ENCODE measurements at regions not wholly inside any gene's neighbourhood (a gene's known extent, or its start where the extent isn't known, plus 50 kb on each side); places are given as distances from the start of the nearest gene placed in this dataset.
"Not testable (repeated sequence)": the region's sequence is repeated elsewhere in the genome, so short reads cannot be mapped to it uniquely, and the experiment has no call there.

GRCh38 chr11:90646706-90647105, 423.9 kb upstream of the CHORDC1 start:
- no peak for DNase-seq (ENCODE audit: low spot score)

- DNase-seq (ENCODE audit: low spot score): no peak
Observed at GRCh38 chr11:90646266-90646665, 423.4 kb upstream of the CHORDC1 start.

- no peak for DNase-seq (ENCODE audit: low spot score)
Observed at GRCh38 chr11:90639461-90639993, 416.7 kb upstream of the CHORDC1 start.

GRCh38 chr11:90635886-90636285, 413.0 kb upstream of the CHORDC1 start:
- no peak for DNase-seq (ENCODE audit: low spot score)

GRCh38 chr11:90635151-90635550, 412.3 kb upstream of the CHORDC1 start:
- no peak for DNase-seq (ENCODE audit: low spot score)

- DNase-seq (ENCODE audit: low spot score): no peak
Observed at GRCh38 chr11:90630176-90630575, 407.3 kb upstream of the CHORDC1 start.

GRCh38 chr11:90629229-90629806, 406.5 kb upstream of the CHORDC1 start:
- DNase-seq (ENCODE audit: low spot score): no peak

- no peak for DNase-seq (ENCODE audit: low spot score)
Observed at GRCh38 chr11:90614318-90614717, 391.5 kb upstream of the CHORDC1 start.

- DNase-seq (ENCODE audit: low spot score): not testable (repeated sequence)
Observed at GRCh38 chr11:90613037-90613436, 390.2 kb upstream of the CHORDC1 start.

- DNase-seq (ENCODE audit: low spot score): no peak
Observed at GRCh38 chr11:90606721-90607120, 383.9 kb upstream of the CHORDC1 start.

- DNase-seq (ENCODE audit: low spot score): no peak
Observed at GRCh38 chr11:90601261-90601660, 378.4 kb upstream of the CHORDC1 start.

- DNase-seq (ENCODE audit: low spot score): no peak
Observed at GRCh38 chr11:90594658-90595057, 371.8 kb upstream of the CHORDC1 start.

GRCh38 chr11:90593099-90593498, 370.2 kb upstream of the CHORDC1 start:
- DNase-seq (ENCODE audit: low spot score): no peak

GRCh38 chr11:90590286-90590685, 367.4 kb upstream of the CHORDC1 start:
- no peak for DNase-seq (ENCODE audit: low spot score)

GRCh38 chr11:90589735-90590134, 366.9 kb upstream of the CHORDC1 start:
- DNase-seq (ENCODE audit: low spot score): no peak

GRCh38 chr11:90587896-90588295, 365.0 kb upstream of the CHORDC1 start:
- DNase-seq (ENCODE audit: low spot score): no peak

GRCh38 chr11:90585491-90585890, 362.6 kb upstream of the CHORDC1 start:
- no peak for DNase-seq (ENCODE audit: low spot score)

GRCh38 chr11:90582999-90583398, 360.1 kb upstream of the CHORDC1 start:
- DNase-seq (ENCODE audit: low spot score): not testable (repeated sequence)

GRCh38 chr11:90564531-90564930, 341.7 kb upstream of the CHORDC1 start:
- no peak for DNase-seq (ENCODE audit: low spot score)

GRCh38 chr11:90558328-90558865, 335.5 kb upstream of the CHORDC1 start:
- no peak for DNase-seq (ENCODE audit: low spot score)

GRCh38 chr11:90556606-90557005, 333.8 kb upstream of the CHORDC1 start:
- DNase-seq (ENCODE audit: low spot score): no peak

- no peak for DNase-seq (ENCODE audit: low spot score)
Observed at GRCh38 chr11:90556026-90556425, 333.2 kb upstream of the CHORDC1 start.

GRCh38 chr11:90555477-90555876, 332.6 kb upstream of the CHORDC1 start:
- DNase-seq (ENCODE audit: low spot score): no peak

GRCh38 chr11:90542092-90542491, 319.2 kb upstream of the CHORDC1 start:
- DNase-seq (ENCODE audit: low spot score): no peak
